Neural progenitor cell (in vitro differentiated cells): ENCODE measurements at regions not wholly inside any gene's neighbourhood (a gene's known extent, or its start where the extent isn't known, plus 50 kb on each side); places are given as distances from the start of the nearest gene placed in this dataset.

Source experiments
- CTCF ChIP-seq: fragments of 200-600 bp; sonication (generic); IDR thresholded peaks from 2 replicates; pipeline ENCODE4 v1.5.1; 2017; ENCODE audit warnings: antibody characterized with exemption, mild to moderate bottlenecking
- EZH2phosphoT487 ChIP-seq: fragments of 200-600 bp; sonication (generic); IDR thresholded peaks from 2 replicates; pipeline ENCODE4 v1.6.1; 2017; ENCODE audit warnings: antibody characterized with exemption

DNA sequence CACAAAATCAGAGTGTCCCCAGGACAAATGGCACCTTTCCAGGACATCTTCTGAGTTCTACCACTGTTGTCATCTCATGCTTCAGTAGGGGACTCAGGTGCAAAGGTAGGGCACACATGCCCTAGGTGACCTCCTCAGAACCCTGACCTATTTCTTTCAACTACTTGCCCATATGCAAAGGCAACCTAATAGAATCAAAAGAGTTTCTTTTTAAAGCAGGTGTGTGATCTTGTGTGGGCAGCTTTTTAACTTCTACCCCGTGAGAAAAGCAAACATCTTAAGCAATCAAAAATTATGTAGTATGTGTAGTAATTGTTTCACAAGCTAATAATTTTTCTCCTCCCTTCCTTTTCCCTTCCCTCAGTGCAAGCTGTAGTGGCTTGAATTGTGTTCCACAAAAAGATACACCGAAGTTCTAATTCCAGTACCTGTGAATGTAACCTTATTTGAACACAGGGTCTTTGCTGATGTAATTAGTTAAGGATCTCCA is 333.1 kb downstream of the RND3 start:
- TF ChIP-seq CTCF (no peak), EZH2phosphoT487 (no peak)
